HG03025 (cell line): ENCODE measurements at regions not wholly inside any gene's neighbourhood (a gene's known extent, or its start where the extent isn't known, plus 50 kb on each side); places are given as distances from the start of the nearest gene placed in this dataset.
A peak's percentile ranks its signal among the peaks of the same experiment; 100 is the strongest.
"Not testable (repeated sequence)": the region's sequence is repeated elsewhere in the genome, so short reads cannot be mapped to it uniquely, and the experiment has no call there.

Experiments used
- ATAC-seq: cut with Tn5 transposase; IDR thresholded peaks from one replicate; pipeline ENCODE4 v1.9.1; 2021; ENCODE audit warnings: mild to moderate bottlenecking, moderate library complexity; ENCODE audit not compliant: unreplicated experiment, low FRiP score

GRCh38 chr13:57899096-57899495, 267.6 kb downstream of the PCDH17 start:
- ATAC-seq: no peak

- ATAC-seq: not testable (repeated sequence)
These were observed 278.3 kb downstream of the PCDH17 start for GRCh38 chr13:57909833-57910232.

- ATAC-seq: no peak
These were observed 286.5 kb downstream of the PCDH17 start for GRCh38 chr13:57918086-57918485.

- ATAC-seq: no peak
These were observed 287.4 kb downstream of the PCDH17 start for GRCh38 chr13:57918913-57919312.

GRCh38 chr13:57925250-57925649, 293.7 kb downstream of the PCDH17 start:
- ATAC-seq: no peak

GRCh38 chr13:57925751-57926150, 294.2 kb downstream of the PCDH17 start:
- no peak for ATAC-seq

GRCh38 chr13:57932061-57932460, 300.5 kb downstream of the PCDH17 start:
- no peak for ATAC-seq

- ATAC-seq: no peak
These were observed 302.1 kb downstream of the PCDH17 start for GRCh38 chr13:57933606-57934005.

GRCh38 chr13:57935965-57936364, 304.4 kb downstream of the PCDH17 start:
- ATAC-seq: no peak

GRCh38 chr13:57946361-57946760, 314.8 kb downstream of the PCDH17 start:
- ATAC-seq: peak; percentile 100

GRCh38 chr13:57948884-57949283, 317.3 kb downstream of the PCDH17 start:
- ATAC-seq: no peak

GRCh38 chr13:57969951-57970350, 338.4 kb downstream of the PCDH17 start:
- no peak for ATAC-seq

GRCh38 chr13:57970404-57970803, 338.9 kb downstream of the PCDH17 start:
- no peak for ATAC-seq

GRCh38 chr13:57982782-57983181, 351.2 kb downstream of the PCDH17 start:
- ATAC-seq: no peak

- ATAC-seq: no peak
These were observed 356.7 kb downstream of the PCDH17 start for GRCh38 chr13:57988276-57988675.

- ATAC-seq: no peak
These were observed 359.5 kb downstream of the PCDH17 start for GRCh38 chr13:57991041-57991440.

- no peak for ATAC-seq
These were observed 360.9 kb downstream of the PCDH17 start for GRCh38 chr13:57992416-57992815.

- ATAC-seq: no peak
These were observed 365.2 kb downstream of the PCDH17 start for GRCh38 chr13:57996717-57997116.

- ATAC-seq: no peak
These were observed 373.2 kb downstream of the PCDH17 start for GRCh38 chr13:58004751-58005150.

- no peak for ATAC-seq
These were observed 386.5 kb downstream of the PCDH17 start for GRCh38 chr13:58018020-58018419.

- no peak for ATAC-seq
These were observed 387.3 kb downstream of the PCDH17 start for GRCh38 chr13:58018865-58019264.

GRCh38 chr13:58024103-58024502, 392.6 kb downstream of the PCDH17 start:
- ATAC-seq: no peak

- ATAC-seq: no peak
These were observed 394.3 kb downstream of the PCDH17 start for GRCh38 chr13:58025821-58026220.
